HG02970 (cell line): ENCODE measurements at regions not wholly inside any gene's neighbourhood (a gene's known extent, or its start where the extent isn't known, plus 50 kb on each side); places are given as distances from the start of the nearest gene placed in this dataset.
"Not testable (repeated sequence)": the region's sequence is repeated elsewhere in the genome, so short reads cannot be mapped to it uniquely, and the experiment has no call there.

Experiments used
- ATAC-seq: cut with Tn5 transposase; IDR thresholded peaks from one replicate; pipeline ENCODE4 v1.9.1; 2021; ENCODE audit warnings: mild to moderate bottlenecking, moderate library complexity, moderate number of reproducible peaks; ENCODE audit not compliant: unreplicated experiment, low FRiP score

DNA sequence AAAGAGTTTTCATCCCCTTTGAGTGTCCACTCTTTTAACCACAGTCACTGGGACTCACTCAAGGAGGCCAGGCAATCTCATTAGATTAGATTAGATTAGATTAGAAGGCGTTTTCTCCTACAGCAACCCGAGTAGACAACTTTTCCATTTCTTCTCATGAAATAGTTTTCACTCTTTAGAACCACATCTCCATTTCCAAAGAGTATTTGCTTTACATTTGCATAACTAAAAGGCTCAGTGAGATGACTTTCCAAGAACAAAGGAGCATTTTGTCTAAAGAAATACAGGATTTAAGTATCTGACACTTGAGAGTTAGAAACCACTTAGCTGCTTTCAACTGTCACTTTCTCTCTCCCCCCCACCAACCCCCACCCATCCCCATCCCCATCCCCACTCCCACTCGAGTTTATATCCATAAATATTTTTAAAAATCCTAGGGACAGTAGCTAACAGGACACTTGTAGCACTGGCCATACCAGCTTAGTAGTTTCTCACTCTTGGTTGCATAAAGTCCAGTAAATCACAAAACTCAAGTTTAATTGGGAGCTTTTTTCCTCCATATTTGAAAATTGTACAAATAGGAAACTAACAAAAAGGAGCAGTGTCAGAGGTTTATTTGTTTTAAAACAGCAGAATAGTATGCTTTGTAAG, 2202.9 kb upstream of the WWC1 start:
- ATAC-seq: no peak

GRCh38 chr5:166091931-166092330, 2199.5 kb upstream of the WWC1 start:
- no peak for ATAC-seq

DNA sequence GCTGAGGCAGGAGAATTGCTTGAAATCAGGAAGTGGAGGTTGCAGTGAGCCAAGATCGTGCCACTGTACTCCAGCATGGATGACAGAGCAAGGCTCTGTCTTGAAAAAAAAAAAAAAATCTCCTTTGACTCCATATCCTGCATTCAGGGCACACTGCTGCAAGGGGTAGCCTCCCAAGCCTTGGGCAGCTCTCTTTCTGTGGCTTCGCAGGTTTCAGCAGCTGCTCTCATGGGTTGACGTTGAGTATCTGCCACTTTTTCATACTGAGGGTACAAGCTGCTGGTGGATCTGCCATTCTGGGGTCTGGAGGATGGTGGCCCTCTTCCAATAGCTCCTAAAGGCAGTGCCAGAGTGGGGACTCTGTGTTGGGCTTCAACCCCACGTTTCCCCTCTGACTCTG, 2198.1 kb upstream of the WWC1 start:
- no peak for ATAC-seq

- no peak for ATAC-seq
Observed at GRCh38 chr5:166102947-166103346, 2188.5 kb upstream of the WWC1 start.

DNA sequence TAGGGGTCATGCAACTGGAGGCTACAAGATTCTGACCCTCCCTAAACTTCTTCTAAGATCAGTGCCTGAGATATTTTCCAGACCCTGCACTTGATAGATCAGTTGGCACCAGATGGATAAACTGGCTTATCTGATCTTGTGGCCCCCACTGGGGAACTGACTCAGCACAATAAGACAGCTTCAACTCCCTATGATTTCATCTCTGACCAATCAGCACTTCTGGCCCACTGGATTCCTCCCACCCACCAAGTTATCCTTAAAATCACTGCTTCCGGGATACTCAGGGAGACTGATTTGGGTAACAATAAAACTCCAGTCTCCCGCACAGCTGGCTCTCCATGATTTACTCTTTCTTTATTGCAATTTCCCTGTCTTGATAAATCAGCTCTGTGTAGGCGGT, 2180.4 kb upstream of the WWC1 start:
- no peak for ATAC-seq

GRCh38 chr5:166117072-166118066, 2174.1 kb upstream of the WWC1 start:
- ATAC-seq: no peak

GRCh38 chr5:166119506-166119905, 2171.9 kb upstream of the WWC1 start:
- no peak for ATAC-seq

DNA sequence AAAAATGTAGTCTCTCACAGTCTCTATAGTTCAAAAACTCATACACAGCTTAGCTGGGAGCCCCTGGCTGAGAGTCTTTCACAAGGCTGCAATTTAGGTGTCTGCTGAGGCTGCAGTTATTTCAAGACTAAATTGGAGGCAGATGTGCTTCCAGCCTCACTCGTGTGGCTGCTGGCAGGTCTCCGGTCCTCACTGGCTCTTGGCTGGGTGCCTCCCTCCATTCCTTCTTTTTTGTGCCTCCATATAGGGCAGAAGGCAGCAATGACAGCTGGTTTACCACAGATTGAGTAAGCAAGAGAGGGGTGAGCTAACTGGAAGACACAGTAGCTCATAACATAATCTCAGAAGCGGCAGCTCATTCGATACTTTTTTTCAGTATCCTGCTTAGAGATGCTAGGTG, 2167.7 kb upstream of the WWC1 start:
- no peak for ATAC-seq

DNA sequence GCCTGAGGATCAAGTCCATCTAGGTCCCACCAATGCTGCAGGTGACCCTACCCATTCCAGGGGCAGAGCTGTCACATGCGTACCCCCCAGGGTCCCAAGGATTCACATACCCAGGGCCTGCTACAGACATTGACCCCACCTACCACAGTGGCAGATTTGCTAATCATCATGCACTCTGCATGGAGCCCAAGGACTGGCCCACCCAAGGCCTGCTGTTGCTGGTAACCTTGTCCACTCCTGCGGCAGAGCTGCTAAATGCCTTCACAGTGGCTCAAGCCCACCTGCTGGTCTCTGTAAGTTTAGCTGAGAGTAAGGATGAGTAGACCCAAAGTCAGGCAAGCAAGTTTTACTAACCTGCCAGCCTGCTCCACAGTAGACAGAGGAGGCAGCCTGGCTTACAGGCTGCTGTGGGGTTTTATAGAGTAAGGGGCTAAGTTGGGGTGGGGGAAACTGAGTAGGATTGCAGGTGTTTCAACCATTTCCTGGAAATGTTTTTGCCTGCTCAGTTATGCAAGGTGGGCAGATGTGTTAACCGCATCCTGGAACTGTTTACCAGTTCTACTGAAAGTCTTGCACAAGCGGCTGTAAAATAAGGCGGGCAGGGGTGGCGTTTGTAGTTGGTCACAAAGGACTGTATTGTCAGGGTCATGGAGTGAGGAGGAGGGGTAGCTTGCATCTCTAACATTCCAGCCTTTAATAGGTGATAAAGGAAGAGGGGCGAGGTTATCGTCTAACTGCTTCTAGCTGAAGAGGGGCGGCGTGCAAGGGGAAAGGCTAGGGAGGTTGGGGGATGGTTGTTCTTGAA, 2163.5 kb upstream of the WWC1 start:
- ATAC-seq: no peak

DNA sequence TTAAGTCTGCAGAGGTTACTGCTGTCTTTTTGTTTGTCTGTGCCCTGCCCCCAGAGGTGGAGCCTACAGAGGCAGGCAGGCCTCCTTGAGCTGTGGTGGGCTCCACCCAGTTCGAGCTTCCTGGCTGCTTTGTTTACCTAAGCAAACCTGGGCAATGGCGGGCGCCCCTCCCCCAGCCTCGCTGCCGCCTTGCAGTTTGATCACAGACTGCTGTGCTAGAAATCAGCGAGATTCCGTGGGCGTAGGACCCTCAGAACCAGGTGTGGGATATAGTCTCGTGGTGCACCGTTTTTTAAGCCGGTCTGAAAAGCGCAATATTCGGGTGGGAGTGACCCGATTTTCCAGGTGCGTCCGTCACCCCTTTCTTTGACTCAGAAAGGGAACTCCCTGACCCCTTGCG, 2146.3 kb upstream of the WWC1 start:
- not testable (repeated sequence) for ATAC-seq

GRCh38 chr5:166163996-166164610, 2127.3 kb upstream of the WWC1 start:
- no peak for ATAC-seq

GRCh38 chr5:166165596-166165995, 2125.8 kb upstream of the WWC1 start:
- ATAC-seq: no peak

GRCh38 chr5:166166071-166166470, 2125.4 kb upstream of the WWC1 start:
- no peak for ATAC-seq

GRCh38 chr5:166172597-166172996, 2118.8 kb upstream of the WWC1 start:
- ATAC-seq: no peak

- no peak for ATAC-seq
Observed at GRCh38 chr5:166178411-166179080, 2112.9 kb upstream of the WWC1 start.

- ATAC-seq: no peak
Observed at GRCh38 chr5:166185185-166185584, 2106.3 kb upstream of the WWC1 start.

- no peak for ATAC-seq
Observed at GRCh38 chr5:166188501-166189325, 2102.7 kb upstream of the WWC1 start.

DNA sequence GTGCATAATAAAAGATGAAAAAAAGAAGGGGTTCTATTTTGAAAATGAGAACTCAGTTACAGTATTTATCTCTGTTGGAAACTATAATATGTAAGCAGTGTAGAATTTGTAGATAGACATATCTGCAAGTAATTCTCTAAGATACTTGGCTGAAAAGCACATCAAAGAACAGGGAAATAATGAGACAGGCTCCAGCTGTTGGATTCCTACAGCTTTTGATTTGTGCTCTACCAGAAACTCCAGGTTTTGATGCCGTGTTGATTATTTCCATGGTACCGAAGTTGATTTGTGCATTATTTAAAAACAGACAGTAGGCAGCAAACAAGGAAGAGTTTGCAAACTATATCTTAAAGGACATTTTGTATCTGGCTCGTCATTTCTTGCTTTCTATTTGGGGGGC, 2098.7 kb upstream of the WWC1 start:
- ATAC-seq: no peak

DNA sequence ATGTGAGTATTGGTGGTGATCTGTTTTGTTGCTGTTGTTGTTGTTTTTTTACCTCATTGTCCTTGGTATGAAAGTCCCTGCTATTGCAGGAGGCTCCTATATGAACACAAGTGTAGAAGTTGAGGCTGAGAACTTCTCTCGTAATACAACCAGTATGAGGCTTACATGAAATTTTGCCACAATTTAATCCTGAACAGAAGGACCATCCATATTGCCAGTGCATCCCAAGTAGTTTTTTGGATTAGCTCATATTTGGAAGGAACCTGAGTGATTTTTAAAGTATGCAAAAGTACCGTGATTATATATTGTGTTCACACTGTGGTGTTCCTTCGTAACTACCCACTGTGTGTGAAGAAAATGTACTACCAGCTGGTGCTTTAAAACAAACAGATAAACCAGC, 2095.5 kb upstream of the WWC1 start:
- no peak for ATAC-seq
